H1 (cell line): ENCODE measurements at regions not wholly inside any gene's neighbourhood (a gene's known extent, or its start where the extent isn't known, plus 50 kb on each side); places are given as distances from the start of the nearest gene placed in this dataset.

ENCODE experiments used
- CTCF ChIA-PET: fragments of 300-600 bp; sonication (Branson Sonifier 250); formaldehyde crosslinking; loops from one replicate; lab custom pipeline; 2021; ENCODE audit not compliant: partially characterized antibody; lab: Charles Lee
- POLR2A ChIA-PET: fragments of 300-600 bp; sonication (Branson Sonifier 250); formaldehyde crosslinking; loops from one replicate; lab custom pipeline; 2021; ENCODE audit warnings: inconsistent platforms; ENCODE audit not compliant: partially characterized antibody; lab: Charles Lee
- DNase-seq, 2 experiments: peaks; one replicate each; pipeline versions ENCODE4 v3.0.0 to v3.0.0-alpha.2; 2010 to 2022; ENCODE audit warnings: low spot score in 2 of 2, low read depth in 1 of 2, mixed read lengths in 1 of 2
- FAIRE-seq: peaks from 2 replicates; lab custom pipeline; 2011; peaks lifted over from hg19 to GRCh38; lab: Jason Lieb, UNC
- H2AFZ ChIP-seq: 2 replicates; pipeline ENCODE4 v1.8.1; 2012; ENCODE audit warnings: low read length, inconsistent platforms
- H2AK5ac ChIP-seq: 2 replicates; pipeline ENCODE4 v1.6.1; 2013; ENCODE audit warnings: low read depth, low read length
- H2BK120ac ChIP-seq: replicated peaks from 2 replicates; pipeline ENCODE3; 2013; ENCODE audit warnings: low read depth, low read length, inconsistent platforms
- H2BK12ac ChIP-seq: 2 replicates; pipeline ENCODE4 v1.6.1; 2013; ENCODE audit warnings: low read depth, low read length
- H2BK15ac ChIP-seq: 2 replicates; pipeline ENCODE4 v1.6.1; 2013; ENCODE audit warnings: low read length
- H2BK20ac ChIP-seq: 2 replicates; pipeline ENCODE4 v1.6.1; 2013; ENCODE audit warnings: low read length
- H2BK5ac ChIP-seq: 2 replicates; pipeline ENCODE4 v1.6.1; 2013; ENCODE audit warnings: low read depth, low read length
- H3K14ac ChIP-seq: 2 replicates; pipeline ENCODE4 v1.6.1; 2013; ENCODE audit warnings: inconsistent platforms; ENCODE audit not compliant: insufficient read length
- H3K18ac ChIP-seq: 2 replicates; pipeline ENCODE4 v1.6.1; 2013; ENCODE audit warnings: low read length; ENCODE audit errors: extremely low read depth
- H3K23ac ChIP-seq: 2 replicates; pipeline ENCODE4 v1.6.1; 2013; ENCODE audit warnings: inconsistent platforms; ENCODE audit not compliant: insufficient read length
- H3K23me2 ChIP-seq: 2 replicates; pipeline ENCODE4 v1.6.1; 2013; ENCODE audit warnings: low read depth, low read length
- H3K27ac ChIP-seq: 2 replicates; pipeline ENCODE4 v1.6.1; 2011; ENCODE audit warnings: low read depth, low read length, inconsistent platforms
- H3K27me3 ChIP-seq, 4 experiments: replicated peaks in 1 of 4; 1 replicate in 1 of 4; 2 replicates in 3 of 4; pipeline versions ENCODE4 v1.6.1 to v1.8.1; 2011 to 2013; ENCODE audit warnings: low read length in 3 of 4, mild to moderate bottlenecking in 3 of 4, inconsistent platforms in 2 of 4, mixed read lengths in 2 of 4, moderate library complexity in 1 of 4; ENCODE audit not compliant: control insufficient read depth in 3 of 4, insufficient read depth in 3 of 4; ENCODE audit errors: extremely low read depth in 1 of 4
- H3K36me3 ChIP-seq, 4 experiments: 2 replicates each; pipeline versions ENCODE4 v1.6.1 to v1.8.1; 2011 to 2013; ENCODE audit warnings: mild to moderate bottlenecking in 4 of 4, low read length in 3 of 4, moderate library complexity in 2 of 4, control low read depth in 1 of 4, inconsistent platforms in 1 of 4; ENCODE audit not compliant: insufficient read depth in 4 of 4, control insufficient read depth in 2 of 4
- H3K4ac ChIP-seq: replicated peaks from 2 replicates; pipeline ENCODE3; 2013; ENCODE audit warnings: low read length, low read depth, mixed read lengths, inconsistent platforms; ENCODE audit not compliant: insufficient read length
- H3K4me1 ChIP-seq, 4 experiments: replicated peaks in 1 of 4; 1 replicate in 1 of 4; 2 replicates in 3 of 4; pipeline versions ENCODE4 v1.6.1 to v1.8.1; 2011 to 2013; ENCODE audit warnings: low read length in 3 of 4, inconsistent platforms in 2 of 4, mixed read lengths in 1 of 4; ENCODE audit not compliant: insufficient read depth in 4 of 4, control insufficient read depth in 3 of 4
- H3K4me2 ChIP-seq, 2 experiments: 2 replicates each; pipeline versions ENCODE4 v1.6.1 to v1.8.1; 2011 to 2013; ENCODE audit warnings: low read depth in 2 of 2, low read length in 2 of 2, control low read depth in 1 of 2, inconsistent platforms in 1 of 2, mild to moderate bottlenecking in 1 of 2; ENCODE audit not compliant: insufficient read depth in 1 of 2
- H3K4me3 ChIP-seq, 4 experiments: fragments of 200-600, 300-600 bp in 1 of 4; sonication (generic), shearing (Covaris generic), sonication (Bioruptor Twin) in 1 of 4; 2 replicates each; pipeline versions ENCODE4 v1.5.1 to v1.8.1; 2011 to 2016; ENCODE audit warnings: low read length in 4 of 4, low read depth in 3 of 4, control low read depth in 2 of 4, inconsistent platforms in 2 of 4, mild to moderate bottlenecking in 2 of 4, mixed read lengths in 1 of 4, moderate library complexity in 1 of 4; ENCODE audit not compliant: insufficient read depth in 2 of 4; ENCODE audit errors: extremely low read depth in 1 of 4
- H3K56ac ChIP-seq: replicated peaks from 2 replicates; pipeline ENCODE3; 2013; ENCODE audit warnings: low read depth, mild to moderate bottlenecking, mixed read lengths, low read length, inconsistent platforms; ENCODE audit not compliant: insufficient read length
- H3K79me1 ChIP-seq: 2 replicates; pipeline ENCODE4 v1.6.1; 2013; ENCODE audit warnings: low read depth, low read length, control low read depth
- H3K79me2 ChIP-seq, 2 experiments: 2 replicates each; pipeline versions ENCODE4 v1.6.1 to v1.8.1; 2012 to 2013; ENCODE audit warnings: low read length in 2 of 2, mild to moderate bottlenecking in 2 of 2, inconsistent platforms in 1 of 2; ENCODE audit not compliant: insufficient read depth in 2 of 2, control insufficient read depth in 1 of 2
- H3K9ac ChIP-seq, 4 experiments: replicated peaks in 1 of 4; 1 replicate in 1 of 4; 2 replicates in 3 of 4; pipeline versions ENCODE4 v1.6.1 to v1.8.1; 2011 to 2013; ENCODE audit warnings: low read depth in 3 of 4, low read length in 3 of 4, control low read depth in 2 of 4, mild to moderate bottlenecking in 2 of 4, moderate library complexity in 2 of 4, inconsistent platforms in 1 of 4; ENCODE audit errors: extremely low read depth in 1 of 4
- H3K9me3 ChIP-seq, 2 experiments: 2 replicates each; pipeline versions ENCODE4 v1.6.1 to v1.8.1; 2012 to 2013; ENCODE audit warnings: mild to moderate bottlenecking in 2 of 2, moderate library complexity in 2 of 2, control low read depth in 1 of 2, inconsistent platforms in 1 of 2, low read depth in 1 of 2, low read length in 1 of 2, mixed read lengths in 1 of 2; ENCODE audit not compliant: insufficient read depth in 2 of 2
- H4K20me1 ChIP-seq, 2 experiments: replicated peaks in 1 of 2; 2 replicates each; pipeline versions ENCODE3 to v1.8.1; 2011 to 2013; ENCODE audit warnings: inconsistent platforms in 2 of 2, low read length in 2 of 2, mild to moderate bottlenecking in 1 of 2; ENCODE audit not compliant: insufficient read depth in 2 of 2, control insufficient read depth in 1 of 2
- H4K5ac ChIP-seq: 2 replicates; pipeline ENCODE4 v1.6.1; 2013; ENCODE audit warnings: low read length, low read depth, mixed read lengths, inconsistent platforms; ENCODE audit not compliant: insufficient read length
- H4K8ac ChIP-seq: 2 replicates; pipeline ENCODE4 v1.8.0; 2013; ENCODE audit warnings: mild to moderate bottlenecking, moderate library complexity, low read length, inconsistent platforms; ENCODE audit not compliant: insufficient read depth; ENCODE audit errors: extremely low read depth
- H4K91ac ChIP-seq: replicated peaks from 2 replicates; pipeline ENCODE3; 2013; ENCODE audit warnings: low read length, mixed read lengths, inconsistent platforms; ENCODE audit not compliant: insufficient read length
- CTCF ChIP-seq, 3 experiments: IDR thresholded peaks; 1 replicate in 2 of 3; 2 replicates in 1 of 3; pipeline versions ENCODE4 v1.5.1 to v1.6.1; 2011; ENCODE audit warnings: low read length in 3 of 3, mild to moderate bottlenecking in 3 of 3, inconsistent platforms in 2 of 3, low read depth in 1 of 3, moderate library complexity in 1 of 3; ENCODE audit not compliant: insufficient read depth in 1 of 3; ENCODE audit errors: control extremely low read depth in 1 of 3
- NRF1 ChIP-seq: IDR thresholded peaks from 2 replicates; pipeline ENCODE4 v1.6.1; 2011; ENCODE audit warnings: mild to moderate bottlenecking, low read depth, low read length, improper control_type of control experiment
- SIN3A ChIP-seq, 2 experiments: IDR thresholded peaks in 1 of 2; conservative IDR thresholded peaks in 1 of 2; 2 replicates each; pipeline ENCODE4 v1.6.1; 2011 to 2012; ENCODE audit warnings: low read length in 2 of 2, improper control_type of control experiment in 1 of 2, low read depth in 1 of 2, mild to moderate bottlenecking in 1 of 2
- TCF12 ChIP-seq: IDR thresholded peaks from 2 replicates; pipeline ENCODE4 v1.6.1; 2011; ENCODE audit warnings: low read depth, mild to moderate bottlenecking, low read length
- WGBS, 2 experiments: shearing (Covaris generic) in 1 of 2; methylation state at CpG; one replicate each; pipeline versions ENCODE4 v1.1.6 to v1.1.7; 2013 to 2015; ENCODE audit warnings: low lambda C conversion rate in 2 of 2, mixed read lengths in 2 of 2, inconsistent platforms in 1 of 2, low coverage in 1 of 2, missing lambda C conversion rate in 1 of 2; ENCODE audit not compliant: insufficient replicate concordance in 2 of 2, insufficient coverage in 1 of 2, insufficient read length in 1 of 2; ENCODE audit errors: extremely low coverage in 1 of 2, missing lambda C conversion rate in 1 of 2; 5-methylcytosine and 5-hydroxymethylcytosine counted together

- H3K4me2 ChIP-seq = no peak overlapping the region
- ChIA-PET POLR2A (no interaction called here), CTCF (no interaction called here)
- no peaks in the 10 kb centered on the region for H4K20me1 ChIP-seq
- no peaks in the 10 kb centered on the region for H3K27me3 ChIP-seq
- no peaks in the 10 kb centered on the region for H3K79me2 ChIP-seq
- H3K79me1 ChIP-seq = no peaks in the 10 kb centered on the region
- no peak overlapping the region for H4K8ac ChIP-seq
- no peaks in the 10 kb centered on the region for H3K4me1 ChIP-seq
- no peak overlapping the region for H4K91ac ChIP-seq
- H3K23ac ChIP-seq = no peak overlapping the region
- no peak overlapping the region for H2BK120ac ChIP-seq
- H3K23me2 ChIP-seq = no peaks in the 10 kb centered on the region
- H2BK12ac ChIP-seq = no peak overlapping the region
- H3K14ac ChIP-seq = no peak overlapping the region
- no peak overlapping the region for H2AFZ ChIP-seq
- H3K27ac ChIP-seq = no peak overlapping the region
- H3K56ac ChIP-seq = no peak overlapping the region
- H2BK20ac ChIP-seq = no peak overlapping the region
- WGBS, 2 experiments = 89% methylated on average over 2 of the region's 2 CpGs; no CpG with 5 or more reads in 1 of the 2 experiments
- no peak for FAIRE-seq
- no peak overlapping the region for H2AK5ac ChIP-seq
- no peak overlapping the region for H3K9ac ChIP-seq
- H4K5ac ChIP-seq = no peak overlapping the region
- H3K9me3 ChIP-seq = no peaks in the 10 kb centered on the region
- no peak overlapping the region for H3K4ac ChIP-seq
- no peak overlapping the region for H3K4me3 ChIP-seq
- TF ChIP-seq CTCF (IDR thresholded peaks at IDR 0.05; ENCODE audit: control extremely low read depth in 1 of 3, insufficient read depth in 1 of 3, low read depth in 1 of 3, low read length in 3 of 3) = no peak
- TF ChIP-seq NRF1 = no peak
- TF ChIP-seq TCF12 = no peak
- no peak for TF ChIP-seq SIN3A (conservative IDR thresholded peaks at IDR 0.05 in 1 of 2, IDR thresholded peaks at IDR 0.05 in 1 of 2; ENCODE audit: low read depth in 1 of 2, low read length in 2 of 2)
- TF ChIP-seq, all 59 proteins: peak for 0
- H3K18ac ChIP-seq = no peak overlapping the region
- no peak overlapping the region for H2BK15ac ChIP-seq
- no peak overlapping the region for H2BK5ac ChIP-seq
- no peaks in the 10 kb centered on the region for H3K36me3 ChIP-seq
- DNase-seq = no peak
Measured at GRCh38 chrX:7214251-7214650, 66.3 kb upstream of the PUDP start.
